ENCODE measurements at regions not wholly inside any gene's neighbourhood (a gene's known extent, or its start where the extent isn't known, plus 50 kb on each side); places are given as distances from the start of the nearest gene placed in this dataset.

DNA sequence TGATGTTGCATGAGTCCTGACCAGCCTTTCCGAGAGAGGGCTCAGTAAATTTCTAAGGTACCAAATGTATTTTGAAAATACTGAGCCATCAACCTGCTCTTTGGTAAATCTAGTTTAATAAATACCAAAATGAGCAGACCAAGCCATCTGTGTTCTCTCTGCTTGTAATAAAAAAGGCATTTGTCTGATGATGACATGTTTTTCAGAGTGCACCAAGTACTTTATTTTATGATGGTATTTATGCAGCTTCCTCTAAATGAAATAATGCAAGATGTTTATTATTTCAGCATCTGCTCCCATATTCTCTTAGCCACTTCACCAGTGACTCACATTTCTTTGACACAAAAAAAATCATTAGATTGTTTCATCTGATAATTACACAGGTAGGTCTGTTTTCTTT is 700.5 kb downstream of the TRIML1 start:
- TF ChIP-seq, protein P1, sequence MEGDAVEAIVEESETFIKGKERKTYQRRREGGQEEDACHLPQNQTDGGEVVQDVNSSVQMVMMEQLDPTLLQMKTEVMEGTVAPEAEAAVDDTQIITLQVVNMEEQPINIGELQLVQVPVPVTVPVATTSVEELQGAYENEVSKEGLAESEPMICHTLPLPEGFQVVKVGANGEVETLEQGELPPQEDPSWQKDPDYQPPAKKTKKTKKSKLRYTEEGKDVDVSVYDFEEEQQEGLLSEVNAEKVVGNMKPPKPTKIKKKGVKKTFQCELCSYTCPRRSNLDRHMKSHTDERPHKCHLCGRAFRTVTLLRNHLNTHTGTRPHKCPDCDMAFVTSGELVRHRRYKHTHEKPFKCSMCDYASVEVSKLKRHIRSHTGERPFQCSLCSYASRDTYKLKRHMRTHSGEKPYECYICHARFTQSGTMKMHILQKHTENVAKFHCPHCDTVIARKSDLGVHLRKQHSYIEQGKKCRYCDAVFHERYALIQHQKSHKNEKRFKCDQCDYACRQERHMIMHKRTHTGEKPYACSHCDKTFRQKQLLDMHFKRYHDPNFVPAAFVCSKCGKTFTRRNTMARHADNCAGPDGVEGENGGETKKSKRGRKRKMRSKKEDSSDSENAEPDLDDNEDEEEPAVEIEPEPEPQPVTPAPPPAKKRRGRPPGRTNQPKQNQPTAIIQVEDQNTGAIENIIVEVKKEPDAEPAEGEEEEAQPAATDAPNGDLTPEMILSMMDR (IDR thresholded peaks at IDR 0.05), result no peak
- TF ChIP-seq POLR2A (IDR thresholded peaks at IDR 0.05), result no peak
- WGBS, 2 donors, result 56 to 62% methylated on average over 1 of the region's 1 CpG
- no peak overlapping the region for H3K4me3 ChIP-seq (ENCODE audit: low read depth, poor library complexity, severe bottlenecking)
- intact Hi-C loops (cut with DNase I; ENCODE audit: low total_unique reads), result no loop called here
- DNase-seq (ENCODE audit: low spot score in 2 of 2), result no peak

DNA sequence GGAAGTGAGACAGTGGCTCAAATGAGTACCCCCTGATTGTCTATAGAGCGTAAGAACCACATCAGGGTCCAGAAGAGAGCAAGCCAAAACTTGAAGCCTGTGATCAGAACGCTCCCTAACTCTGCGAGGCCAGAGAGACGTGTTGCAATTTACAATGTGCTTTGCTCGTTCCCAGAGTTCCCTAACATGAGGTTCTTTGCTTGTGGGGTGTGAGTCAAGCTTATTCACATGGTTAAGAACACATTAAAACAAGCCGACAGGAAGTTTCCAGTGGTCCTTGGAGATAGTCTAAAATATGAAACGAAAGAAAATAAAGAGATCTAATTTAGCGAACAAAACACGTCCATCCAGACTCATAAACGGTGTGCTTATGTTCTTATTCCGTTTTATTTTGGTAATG is 702.3 kb downstream of the TRIML1 start:
- intact Hi-C loops (cut with DNase I; ENCODE audit: low total_unique reads), result no loop called here
- WGBS, 2 donors, result 69 to 80% methylated on average over 11 of the region's 11 CpGs
- H3K4me3 ChIP-seq (ENCODE audit: low read depth, poor library complexity, severe bottlenecking), result no peak overlapping the region
- no peak for DNase-seq (ENCODE audit: low spot score in 2 of 2)
- TF ChIP-seq, protein P1 (IDR thresholded peaks at IDR 0.05), result no peak
- TF ChIP-seq POLR2A (IDR thresholded peaks at IDR 0.05), result no peak

DNA sequence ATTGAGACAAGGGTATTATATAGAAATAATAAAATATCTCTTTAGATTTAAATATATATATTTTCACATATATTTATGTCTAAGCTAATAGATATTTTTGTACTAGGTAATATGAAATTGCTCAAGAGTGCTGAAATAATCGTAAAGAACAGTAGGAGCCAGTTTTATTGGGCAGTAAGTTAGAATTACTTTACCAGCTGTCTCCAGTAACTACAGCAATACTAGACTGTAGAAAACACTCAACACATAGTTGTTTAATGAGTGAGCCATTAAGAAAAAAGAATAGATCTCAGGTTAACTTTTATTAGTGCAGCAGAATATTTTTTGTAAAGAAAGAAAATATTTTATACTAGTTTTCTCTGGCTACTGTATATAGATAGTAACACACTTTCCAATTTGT is 715.2 kb downstream of the TRIML1 start:
- no peak for TF ChIP-seq POLR2A (IDR thresholded peaks at IDR 0.05)
- TF ChIP-seq, protein P1 (IDR thresholded peaks at IDR 0.05), result no peak
- DNase-seq (ENCODE audit: low spot score in 2 of 2), result no peak
- WGBS, 2 donors, result 53 to 83% methylated on average over 1 of the region's 1 CpG
- intact Hi-C loops (cut with DNase I; ENCODE audit: low total_unique reads), result no loop called here
- no peak overlapping the region for H3K4me3 ChIP-seq (ENCODE audit: low read depth, poor library complexity, severe bottlenecking)

DNA sequence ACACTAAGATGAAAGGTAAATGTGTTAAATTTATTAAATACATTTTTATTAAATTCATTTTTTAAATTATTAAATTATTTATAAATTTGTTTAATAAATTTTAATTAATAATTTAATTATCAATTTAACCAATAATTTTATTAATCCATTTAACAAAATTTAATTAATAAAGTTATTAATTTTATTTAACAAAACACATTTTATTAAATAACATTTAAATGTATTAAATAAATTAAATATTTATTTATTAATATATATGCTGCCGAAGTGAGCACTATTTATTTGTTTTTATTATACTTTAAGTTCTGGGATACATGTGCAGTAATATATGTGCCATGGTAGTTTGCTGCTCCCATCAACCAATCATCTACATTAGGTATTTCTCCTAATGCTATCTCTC is 719.5 kb downstream of the TRIML1 start:
- TF ChIP-seq POLR2A (IDR thresholded peaks at IDR 0.05), result no peak
- TF ChIP-seq, protein P1 (IDR thresholded peaks at IDR 0.05), result no peak
- H3K4me3 ChIP-seq (ENCODE audit: low read depth, poor library complexity, severe bottlenecking), result no peak overlapping the region
- intact Hi-C loops (cut with DNase I; ENCODE audit: low total_unique reads), result no loop called here
- 60 to 94% methylated on average over 1 of the region's 1 CpG for WGBS, 2 donors
- DNase-seq (ENCODE audit: low spot score in 2 of 2), result no peak

DNA sequence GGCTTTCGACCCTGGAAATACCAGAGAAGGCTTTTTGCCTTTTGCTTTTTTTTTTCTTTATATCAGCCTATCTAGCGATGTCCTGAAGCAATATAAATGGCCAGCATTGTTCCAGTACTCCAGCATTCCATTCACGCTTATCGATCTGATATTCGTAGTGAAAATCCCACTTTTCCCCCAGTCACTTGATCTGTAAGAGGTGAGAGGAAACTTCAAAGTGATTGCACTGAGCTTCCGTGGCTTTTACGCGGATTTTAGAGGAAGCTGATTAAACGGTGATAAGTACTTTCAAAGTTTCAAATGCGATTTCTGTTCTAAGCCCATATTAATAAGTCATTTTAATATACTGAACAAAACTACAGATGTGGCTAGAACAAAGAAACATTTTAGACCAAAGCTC is 725.5 kb downstream of the TRIML1 start:
- DNase-seq (ENCODE audit: low spot score in 2 of 2), result no peak
- H3K4me3 ChIP-seq (ENCODE audit: low read depth, poor library complexity, severe bottlenecking), result no peak overlapping the region
- 67 to 74% methylated on average over 10 of the region's 10 CpGs for WGBS, 2 donors
- intact Hi-C loops (cut with DNase I; ENCODE audit: low total_unique reads), result no loop called here
- TF ChIP-seq POLR2A (IDR thresholded peaks at IDR 0.05), result no peak
- TF ChIP-seq, protein P1 (IDR thresholded peaks at IDR 0.05), result no peak

DNA sequence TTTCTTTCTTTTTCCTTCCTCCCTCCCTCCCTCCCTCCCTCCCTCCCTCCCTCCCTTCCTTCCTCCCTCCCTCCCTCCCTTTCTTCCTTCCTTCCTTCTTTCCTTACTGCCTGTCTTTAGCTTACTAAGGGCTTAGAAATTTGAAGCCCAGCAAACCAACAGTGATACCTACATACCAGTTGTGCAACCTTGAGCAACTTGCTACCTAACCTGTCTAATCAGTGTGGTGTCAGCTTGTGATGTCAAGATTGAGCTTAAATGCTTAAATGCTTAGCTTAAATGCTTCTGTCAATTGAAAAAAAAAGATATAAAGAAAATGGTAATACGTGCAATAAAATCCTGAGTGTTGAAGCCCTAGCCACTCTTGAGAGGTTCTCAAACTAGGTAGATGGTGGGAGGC is 728.6 kb downstream of the TRIML1 start:
- no peak for DNase-seq (ENCODE audit: low spot score in 2 of 2)
- intact Hi-C loops (cut with DNase I; ENCODE audit: low total_unique reads), result no loop called here
- no peak for TF ChIP-seq POLR2A (IDR thresholded peaks at IDR 0.05)
- TF ChIP-seq, protein P1 (IDR thresholded peaks at IDR 0.05), result no peak
- H3K4me3 ChIP-seq (ENCODE audit: low read depth, poor library complexity, severe bottlenecking), result no peak overlapping the region
- WGBS, 2 donors, result 0 to 67% methylated on average over 1 of the region's 1 CpG

All from lower leg skin (tissue), 4 donors.